GM18520 (cell line): ENCODE measurements at regions not wholly inside any gene's neighbourhood (a gene's known extent, or its start where the extent isn't known, plus 50 kb on each side); places are given as distances from the start of the nearest gene placed in this dataset.

Source experiments
- ATAC-seq: cut with Tn5 transposase; IDR thresholded peaks from one replicate; pipeline ENCODE4 v1.9.1; 2021; ENCODE audit not compliant: unreplicated experiment

DNA sequence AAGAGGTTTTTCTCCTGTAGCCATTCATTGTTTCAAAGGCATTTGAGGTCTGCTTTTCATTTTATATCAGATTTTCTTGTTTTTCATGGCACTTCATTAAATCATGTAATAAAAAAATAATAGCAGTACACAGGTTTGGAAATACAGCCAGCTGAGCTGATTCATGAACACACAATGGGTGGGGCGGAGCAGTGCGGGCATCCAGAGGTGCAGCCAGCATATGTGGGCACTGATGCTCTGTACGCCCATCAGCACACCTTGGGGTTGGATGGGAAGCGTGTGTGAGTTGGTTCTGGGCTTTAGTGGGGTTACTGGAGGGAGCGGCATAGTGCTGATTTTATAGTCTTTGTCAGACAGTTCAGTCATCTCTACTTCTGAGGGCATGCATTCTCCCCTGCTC is 54.2 kb upstream of the IRX4 start:
- no peak for ATAC-seq

DNA sequence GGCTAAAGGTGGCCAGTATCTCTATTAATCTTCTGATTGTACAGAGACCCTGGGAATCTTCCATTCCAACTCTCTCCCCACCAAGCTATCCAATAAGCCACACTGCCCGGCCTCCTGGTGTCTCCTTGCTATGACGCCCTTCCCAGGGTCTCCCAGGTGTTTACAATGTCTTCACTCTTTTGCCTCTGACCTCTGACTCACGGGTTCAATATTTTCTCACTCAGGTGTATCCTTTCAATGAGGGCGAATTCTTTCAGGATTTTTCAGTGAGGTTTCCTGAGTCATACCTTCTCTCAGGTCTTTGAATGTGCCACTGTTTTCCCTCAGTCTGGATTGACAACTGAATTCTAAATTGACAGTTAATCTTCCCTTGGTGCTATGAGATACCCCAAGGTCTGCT is 53.7 kb upstream of the IRX4 start:
- no peak for ATAC-seq

DNA sequence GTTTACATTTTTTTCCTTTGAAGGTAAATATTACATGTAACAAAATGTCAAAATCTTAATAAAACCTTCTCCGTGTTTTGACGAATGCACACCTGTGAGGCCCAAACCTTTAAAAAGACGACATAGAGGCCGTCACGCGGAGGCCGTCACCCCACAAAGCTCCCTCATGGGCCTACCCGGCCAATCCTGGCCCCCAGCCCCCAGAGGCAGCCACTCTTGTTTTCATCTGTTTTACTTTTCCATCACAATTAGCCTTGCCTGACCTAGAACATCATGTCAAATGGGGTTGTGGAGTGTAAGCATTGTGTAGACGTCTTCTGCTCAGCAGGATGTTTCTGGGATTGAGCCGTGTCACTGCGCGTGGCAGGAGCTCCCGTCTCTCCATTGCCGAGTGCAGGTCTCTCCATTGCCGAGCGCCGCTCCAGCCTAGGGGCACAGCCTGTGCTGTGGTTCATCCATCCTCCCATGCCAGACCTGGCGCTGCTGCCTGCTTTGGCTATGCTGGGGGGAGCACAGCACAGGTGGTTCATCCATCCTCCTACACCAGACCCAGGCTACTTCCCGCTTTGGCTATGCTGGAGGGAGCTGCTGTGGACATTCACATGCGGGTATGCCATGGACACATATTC is 52.2 kb upstream of the IRX4 start:
- no peak for ATAC-seq

DNA sequence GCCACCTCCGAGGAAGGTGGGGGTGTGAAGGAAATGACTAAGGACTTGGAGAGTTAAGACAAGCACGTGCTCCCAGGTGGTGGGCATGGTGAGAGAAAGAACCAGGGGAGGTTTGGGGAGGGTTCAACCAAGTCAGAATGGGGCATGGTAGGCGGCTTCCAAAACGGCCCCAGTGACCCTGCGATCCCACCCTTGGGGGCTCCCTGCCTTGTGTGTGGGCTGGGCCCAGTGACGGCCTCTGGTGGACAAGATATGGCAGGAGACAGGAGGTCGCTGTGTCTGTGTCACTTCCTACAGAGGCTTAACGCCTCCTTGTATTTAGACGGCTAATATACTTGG is 51.3 kb upstream of the IRX4 start:
- no peak for ATAC-seq

DNA sequence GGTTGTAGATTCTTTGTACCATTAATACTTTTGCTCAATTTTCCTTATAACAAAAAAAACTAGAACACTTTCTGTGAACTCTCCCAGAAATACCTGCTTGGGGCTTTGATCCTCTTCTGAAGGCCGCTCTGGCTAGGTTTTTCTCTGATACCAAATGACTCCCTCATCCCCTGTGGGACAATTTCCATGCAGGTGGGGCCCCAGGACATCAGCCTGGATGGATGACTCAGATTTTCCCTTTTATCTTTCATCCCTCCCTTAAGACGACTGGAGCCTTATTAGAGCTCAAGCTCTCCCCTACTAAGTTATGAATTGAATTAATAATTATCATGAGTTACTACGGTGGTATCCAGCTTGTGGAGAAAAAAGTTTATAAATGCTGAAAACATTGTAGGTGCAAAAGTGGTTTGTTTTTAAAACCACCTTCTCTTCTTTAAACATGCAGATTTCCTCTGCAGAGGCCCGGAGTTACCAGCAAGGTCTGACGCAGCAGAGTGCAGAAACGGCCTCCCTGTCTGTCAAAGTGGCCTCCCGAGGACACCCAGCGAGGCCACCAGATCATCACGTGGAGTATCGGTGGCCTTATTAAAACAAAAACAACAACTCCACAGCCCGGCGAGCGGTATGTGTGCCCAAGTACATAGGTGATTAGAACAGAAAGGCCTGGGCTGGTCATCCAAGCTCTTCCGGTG is 50.8 kb upstream of the IRX4 start:
- ATAC-seq: no peak
